RPMI8226 (cell line): ENCODE measurements at regions not wholly inside any gene's neighbourhood (a gene's known extent, or its start where the extent isn't known, plus 50 kb on each side); places are given as distances from the start of the nearest gene placed in this dataset.
"Not testable (repeated sequence)": the region's sequence is repeated elsewhere in the genome, so short reads cannot be mapped to it uniquely, and the experiment has no call there.

Experiments
- DNase-seq: peaks from one replicate; pipeline ENCODE4 v3.0.0-alpha.2; 2015

- not testable (repeated sequence) for DNase-seq
Measured at GRCh38 chr7:152539190-152539495, 103.3 kb upstream of the KMT2C start.

DNA sequence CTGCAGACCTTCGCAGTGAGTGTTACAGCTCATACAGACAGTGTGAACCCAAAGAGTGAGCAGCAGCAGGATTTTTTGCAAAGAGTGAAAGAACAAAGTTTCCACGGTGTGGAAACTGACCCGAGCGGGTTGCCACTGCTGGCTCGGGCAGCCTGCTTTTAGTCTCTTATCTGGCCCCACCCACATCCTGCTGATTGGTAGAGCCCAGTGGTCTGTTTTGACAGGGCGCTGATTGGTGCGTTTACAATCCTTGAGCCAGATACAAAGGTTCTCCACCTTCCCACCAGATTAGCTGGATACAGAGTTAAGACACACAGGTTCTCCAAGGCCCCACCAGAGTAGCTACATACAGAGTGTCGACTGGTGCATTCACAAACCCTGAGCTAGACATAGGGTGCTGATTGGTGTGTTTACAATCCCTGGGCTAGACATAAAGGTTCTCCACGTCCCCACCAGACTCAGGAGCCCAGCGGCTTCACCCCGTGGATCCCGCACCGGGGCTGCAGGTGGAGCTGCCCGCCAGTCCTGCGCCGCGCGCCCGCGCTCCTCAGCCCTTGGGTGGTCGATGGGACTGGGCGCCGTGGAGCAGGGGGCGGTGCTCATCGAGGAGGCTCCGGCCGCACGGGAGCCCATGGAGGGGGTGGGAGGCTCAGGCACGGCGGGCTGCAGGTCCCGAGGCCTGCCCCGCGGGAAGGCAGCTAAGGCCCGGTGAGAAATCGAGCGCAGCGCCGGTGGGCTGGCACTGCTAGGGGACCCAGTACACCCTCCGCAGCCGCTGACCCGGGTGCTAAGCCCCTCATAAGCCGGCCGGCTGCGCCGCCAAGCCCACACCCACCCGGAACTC, 102.8 kb upstream of the KMT2C start:
- DNase-seq: not testable (repeated sequence)

GRCh38 chr7:152537639-152538038, 101.8 kb upstream of the KMT2C start:
- DNase-seq: no peak

DNA sequence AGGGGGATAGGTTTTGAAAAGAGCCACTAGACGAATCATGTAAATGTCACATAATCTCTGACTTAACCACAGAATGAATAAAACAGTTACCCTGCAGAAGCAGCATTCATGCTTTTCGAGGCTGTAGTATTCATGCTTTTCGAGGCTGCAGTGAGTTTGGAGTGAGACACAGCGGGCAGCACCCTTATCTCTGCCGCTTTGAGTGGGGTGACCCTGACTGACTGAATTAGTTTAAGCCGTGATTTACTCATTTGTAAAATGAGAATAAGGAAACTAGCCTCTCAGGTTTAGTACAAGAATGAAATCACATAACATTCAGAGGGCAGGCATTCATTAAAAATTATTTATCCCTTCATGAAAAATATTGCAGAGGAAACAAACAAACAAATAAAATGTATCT, 92.8 kb upstream of the KMT2C start:
- DNase-seq: no peak

DNA sequence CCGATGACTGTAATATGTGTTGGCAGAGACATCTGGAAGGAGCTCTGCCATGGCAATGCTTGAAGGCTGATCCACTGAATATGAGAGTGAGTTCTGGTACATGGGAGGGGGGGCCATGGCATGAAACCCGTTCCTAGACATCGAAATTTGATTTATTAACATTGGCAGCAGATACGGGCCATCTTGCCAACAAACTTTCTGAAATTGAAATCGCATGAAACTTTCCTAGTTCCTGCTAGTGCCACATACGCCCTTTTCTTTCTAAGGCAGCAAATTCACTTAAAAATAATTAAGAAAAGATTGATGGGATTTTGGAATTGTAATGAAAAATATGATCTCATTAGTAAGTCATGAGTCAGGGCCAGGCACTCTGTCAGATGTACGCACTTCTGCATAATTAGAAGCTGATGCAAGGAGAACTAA, 91.8 kb upstream of the KMT2C start:
- DNase-seq: no peak

- DNase-seq: no peak
Measured at GRCh38 chr7:152523916-152524315, 88.1 kb upstream of the KMT2C start.

- DNase-seq: peak; percentile 72
Measured at GRCh38 chr7:152522571-152523067, 86.8 kb upstream of the KMT2C start.

DNA sequence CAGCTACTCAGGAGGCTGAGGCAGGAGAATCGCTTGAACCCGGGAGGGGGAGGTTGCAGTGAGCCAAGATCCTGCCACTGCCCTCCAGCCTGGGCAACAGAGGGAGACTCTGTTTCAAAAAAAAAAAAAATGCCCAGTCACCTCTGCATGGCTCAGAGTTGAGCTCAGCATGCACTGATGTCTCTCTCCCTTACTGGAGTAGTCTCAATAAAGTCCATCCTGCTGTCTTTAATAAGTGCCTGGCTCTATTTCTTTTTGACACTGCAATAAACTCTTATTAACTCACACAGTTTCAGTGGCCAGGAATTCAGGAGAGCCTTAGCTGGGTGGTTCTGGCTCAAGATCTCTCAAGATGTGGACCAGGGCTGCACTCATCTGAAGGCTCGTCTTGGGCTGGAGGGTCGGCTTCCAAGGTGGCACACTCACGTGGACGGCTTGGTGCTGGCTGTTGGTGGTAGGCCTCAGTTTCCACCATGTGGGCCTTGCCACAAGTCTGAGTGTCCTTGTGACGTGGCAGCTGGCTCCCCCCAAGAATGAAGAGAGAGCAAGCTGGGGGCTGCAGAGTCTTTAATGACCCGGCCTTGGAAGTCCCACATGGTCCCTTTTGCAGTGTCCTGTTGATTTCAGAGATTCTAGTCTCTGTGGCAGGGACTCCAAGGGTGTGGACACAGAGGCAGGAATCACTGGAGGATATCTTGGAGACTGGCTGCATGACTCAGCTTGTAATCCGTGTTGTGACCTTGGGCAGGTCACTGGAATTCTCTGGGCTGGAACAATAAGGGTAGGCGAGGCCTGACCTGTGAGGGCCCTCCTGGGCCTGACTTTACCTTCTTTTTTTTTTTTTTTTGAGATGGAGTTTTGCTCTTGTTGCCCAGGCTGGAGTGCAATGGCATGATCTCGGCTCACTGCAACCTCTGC, 85.9 kb upstream of the KMT2C start:
- DNase-seq: no peak

DNA sequence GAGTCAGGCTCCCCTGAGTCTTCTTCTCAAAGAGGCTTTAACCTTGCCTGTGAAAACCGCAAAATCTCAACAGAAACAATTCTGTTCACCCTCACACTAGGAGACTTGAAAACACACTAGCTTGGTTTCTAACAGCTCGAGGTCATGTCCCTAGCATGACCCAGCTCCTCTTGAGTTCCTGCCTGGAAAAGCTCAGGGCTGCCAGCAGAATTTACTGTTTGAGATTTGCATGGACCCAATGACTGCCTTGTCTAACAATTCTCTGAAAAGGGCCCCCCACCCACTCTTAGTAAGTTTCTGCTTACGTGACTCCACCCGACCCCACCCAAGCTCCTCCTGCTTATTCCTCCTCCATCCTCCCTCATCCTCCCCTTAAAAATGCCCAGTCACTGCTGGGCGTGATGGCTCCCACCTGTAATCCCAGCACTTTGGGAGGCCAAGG, 85.1 kb upstream of the KMT2C start:
- no peak for DNase-seq

DNA sequence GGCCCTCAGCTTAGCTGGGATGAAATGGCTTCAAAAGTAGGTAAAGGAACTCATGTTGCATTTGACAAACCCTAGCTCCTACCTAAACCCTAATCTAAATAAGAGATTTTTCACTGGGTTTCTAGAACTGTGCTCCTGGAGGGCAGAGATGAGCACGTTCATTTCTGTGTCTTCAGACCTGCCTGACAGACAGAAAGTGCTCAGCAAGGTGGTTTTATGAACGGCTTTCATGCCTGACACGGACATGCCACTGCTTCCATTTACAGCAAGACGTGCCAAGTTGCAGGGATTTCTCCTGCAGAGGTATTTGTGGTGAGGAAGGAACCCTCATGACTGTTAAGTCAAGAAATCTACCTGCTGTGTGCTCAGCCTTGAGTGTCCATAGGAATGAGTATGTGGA, 83.5 kb upstream of the KMT2C start:
- no peak for DNase-seq

DNA sequence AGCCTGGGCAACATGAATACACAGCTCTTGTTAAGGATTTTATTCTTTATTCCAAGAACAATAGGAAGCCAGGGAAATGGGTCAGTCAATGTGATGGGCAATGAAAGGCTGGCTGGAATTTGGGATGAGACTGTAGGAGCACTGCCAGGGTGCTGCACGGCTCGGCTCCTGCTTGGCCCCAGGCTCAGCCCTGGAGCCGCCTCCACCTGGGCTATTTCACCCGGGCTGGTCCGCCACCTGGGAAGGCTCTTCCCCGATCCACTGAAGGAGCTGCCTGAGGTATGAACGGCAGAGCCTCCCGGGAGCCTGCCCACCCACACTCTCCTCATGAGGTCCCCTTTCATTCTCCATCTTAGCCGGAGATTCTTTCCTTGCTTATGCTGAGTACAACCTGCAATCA, 80.4 kb upstream of the KMT2C start:
- no peak for DNase-seq

DNA sequence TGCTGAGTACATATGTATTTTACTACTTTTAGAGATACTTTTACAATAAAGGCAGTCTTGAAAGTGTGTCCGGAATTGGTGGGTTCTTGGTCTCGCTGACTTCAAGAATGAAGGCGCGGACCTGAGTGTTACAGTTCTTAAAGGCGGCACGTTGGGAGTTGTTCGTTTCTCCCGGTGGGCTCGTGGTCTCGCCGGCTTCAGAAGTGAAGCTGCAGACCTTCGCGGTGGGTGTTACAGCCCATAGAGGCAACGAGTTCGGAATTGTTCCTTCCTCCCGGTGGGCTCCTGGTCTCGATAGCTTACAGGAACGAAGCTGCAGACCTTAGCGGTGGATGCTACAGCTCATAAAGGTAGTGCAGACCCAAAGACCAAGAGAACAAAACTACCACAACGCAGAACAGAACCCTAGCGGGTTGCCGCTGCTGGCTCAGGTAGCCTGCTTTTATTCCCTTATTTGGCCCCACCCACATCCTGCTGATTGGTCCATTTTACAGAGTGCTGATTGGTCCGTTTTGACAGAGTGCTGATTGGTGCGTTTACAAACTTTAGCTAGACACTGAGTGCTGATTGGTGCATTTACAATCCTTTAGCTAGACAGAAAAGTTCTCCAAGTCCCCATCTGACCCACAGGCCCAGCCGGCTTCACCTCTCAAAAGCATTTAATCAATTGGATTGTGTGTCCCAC, 79.6 kb upstream of the KMT2C start:
- not testable (repeated sequence) for DNase-seq

DNA sequence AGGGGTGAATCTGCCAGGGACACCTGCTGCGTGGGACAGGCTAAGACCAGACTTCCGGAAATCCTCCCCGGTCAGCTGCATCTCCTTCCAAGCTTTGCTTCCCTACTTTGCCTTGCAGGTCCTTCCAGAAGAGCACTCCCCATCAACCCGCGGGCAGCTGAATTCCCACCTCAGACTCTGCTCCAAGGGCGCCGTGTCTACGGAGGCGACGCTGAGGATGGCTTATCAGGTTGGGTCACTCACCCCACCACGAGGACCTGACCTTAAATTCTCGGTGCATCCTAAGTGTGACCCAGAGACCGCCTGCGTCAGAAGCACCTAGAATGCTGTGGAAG, 78.9 kb upstream of the KMT2C start:
- DNase-seq: no peak

- no peak for DNase-seq
Measured at GRCh38 chr7:152513861-152514770, 78.3 kb upstream of the KMT2C start.

- peak; percentile 85 for DNase-seq
Measured at GRCh38 chr7:152512706-152513105, 76.9 kb upstream of the KMT2C start.

- DNase-seq: no peak
Measured at GRCh38 chr7:152511736-152512135, 75.9 kb upstream of the KMT2C start.

- no peak for DNase-seq
Measured at GRCh38 chr7:152508701-152509100, 72.9 kb upstream of the KMT2C start.

DNA sequence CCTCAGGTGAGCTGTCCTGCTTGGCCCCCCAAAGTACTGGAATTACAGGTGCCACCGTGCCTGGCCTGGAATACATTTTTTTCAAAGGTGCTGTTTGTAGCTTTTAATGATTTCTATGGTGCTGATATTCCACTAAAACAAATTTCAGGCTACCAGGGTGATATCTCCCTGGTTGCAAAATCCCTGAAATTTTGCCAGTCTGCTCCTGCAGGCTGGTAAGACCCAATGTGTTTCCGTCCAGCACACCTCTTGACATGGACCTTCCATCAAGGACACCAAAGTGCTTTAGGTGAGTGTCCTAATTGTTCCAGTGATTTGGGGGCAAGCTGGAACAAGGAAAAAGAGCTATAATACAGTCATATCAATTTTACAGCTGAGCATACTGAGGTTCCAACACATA, 69.8 kb upstream of the KMT2C start:
- no peak for DNase-seq

GRCh38 chr7:152504816-152505215, 69.0 kb upstream of the KMT2C start:
- no peak for DNase-seq

DNA sequence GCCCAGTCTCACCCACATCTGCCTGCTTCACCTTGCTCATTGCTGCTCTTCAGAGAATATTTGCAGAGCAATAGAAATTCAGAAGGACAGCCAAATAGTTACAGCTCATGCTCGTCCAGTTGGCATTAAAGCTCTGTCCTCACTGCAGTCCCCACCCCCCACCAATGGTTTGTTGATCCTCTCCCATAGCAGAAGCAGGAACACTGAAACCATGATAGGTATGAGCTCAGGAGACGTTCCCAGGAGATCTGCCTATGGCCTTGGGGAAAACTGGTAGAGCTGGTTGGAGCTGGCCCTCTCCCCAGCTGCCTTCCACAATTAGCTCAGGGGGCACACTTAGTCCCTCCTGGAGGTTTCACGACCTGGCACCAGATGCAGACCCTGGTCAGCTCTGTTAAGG, 68.6 kb upstream of the KMT2C start:
- DNase-seq: no peak

DNA sequence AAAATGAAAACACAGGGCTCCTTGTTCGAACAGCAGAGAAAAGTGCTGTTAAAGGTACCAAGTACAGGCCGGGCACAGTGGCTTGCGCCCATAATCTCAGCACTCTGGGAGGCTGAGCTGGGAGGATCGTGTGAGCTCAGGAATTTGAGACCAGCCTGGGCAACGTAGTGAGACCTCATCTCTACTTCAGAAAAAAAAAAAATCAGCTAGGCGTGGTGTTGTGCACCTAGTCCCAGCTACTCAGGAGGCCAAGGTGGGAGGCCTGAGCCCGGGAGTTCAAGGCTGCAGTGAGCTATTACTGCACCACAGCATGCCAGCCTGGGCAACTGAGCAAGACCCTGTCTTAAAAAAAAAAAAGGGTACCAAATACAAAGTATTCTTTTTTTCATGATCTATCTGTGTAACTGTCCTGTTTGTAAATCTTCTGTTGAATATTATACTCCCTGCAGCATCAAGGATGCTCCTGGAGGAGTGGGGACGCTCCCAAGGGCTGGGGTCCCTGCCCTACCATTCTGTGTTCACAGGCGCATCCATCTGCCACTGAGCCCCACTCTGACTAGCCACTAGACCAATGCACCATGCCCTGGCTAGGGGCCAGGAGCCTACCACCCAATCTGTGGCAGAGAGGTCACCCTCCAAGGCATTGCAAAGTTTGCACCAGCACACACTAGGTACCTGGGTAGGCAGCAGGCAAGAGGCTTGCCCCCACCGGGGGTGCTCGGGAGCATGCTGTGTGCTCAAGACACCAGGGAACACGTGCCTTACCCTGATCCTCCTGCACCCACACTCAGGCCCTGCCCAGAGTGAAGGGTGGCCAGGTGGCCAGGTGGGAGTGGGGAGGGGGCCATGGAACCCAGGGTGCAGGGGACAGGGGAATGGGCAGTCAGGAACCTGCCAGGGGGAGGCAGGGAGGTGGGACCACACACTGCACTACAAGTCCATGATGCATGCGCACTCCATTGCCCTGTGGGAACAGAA, 67.3 kb upstream of the KMT2C start:
- no peak for DNase-seq
